Cardiac fibroblast (primary cell): ENCODE measurements at regions not wholly inside any gene's neighbourhood (a gene's known extent, or its start where the extent isn't known, plus 50 kb on each side); places are given as distances from the start of the nearest gene placed in this dataset.
"Not testable (repeated sequence)": the region's sequence is repeated elsewhere in the genome, so short reads cannot be mapped to it uniquely, and the experiment has no call there.

ENCODE experiments used
- DNase-seq, 2 donors: peaks; one replicate each; pipeline versions ENCODE4 v3.0.0 to v3.0.0-alpha.2; 2010; ENCODE audit warnings: low read depth in 2 of 2
- H3K4me3 ChIP-seq, 2 donors: replicated peaks in 1 of 2; 1 replicate in 1 of 2; 2 replicates in 1 of 2; pipeline ENCODE4 v1.5.1; 2011; ENCODE audit warnings: low read depth in 2 of 2, low read length in 2 of 2, mild to moderate bottlenecking in 2 of 2, moderate library complexity in 1 of 2
- TF ChIP-seq, protein P1 (sequence below): IDR thresholded peaks from one replicate; pipeline ENCODE4 v1.5.1; 2011; ENCODE audit warnings: low read depth, mild to moderate bottlenecking, low read length, inconsistent platforms

GRCh38 chr12:116450406-116450910 is 108.7 kb upstream of the MAP1LC3B2 start:
- no peak for DNase-seq
- TF ChIP-seq, protein P1, sequence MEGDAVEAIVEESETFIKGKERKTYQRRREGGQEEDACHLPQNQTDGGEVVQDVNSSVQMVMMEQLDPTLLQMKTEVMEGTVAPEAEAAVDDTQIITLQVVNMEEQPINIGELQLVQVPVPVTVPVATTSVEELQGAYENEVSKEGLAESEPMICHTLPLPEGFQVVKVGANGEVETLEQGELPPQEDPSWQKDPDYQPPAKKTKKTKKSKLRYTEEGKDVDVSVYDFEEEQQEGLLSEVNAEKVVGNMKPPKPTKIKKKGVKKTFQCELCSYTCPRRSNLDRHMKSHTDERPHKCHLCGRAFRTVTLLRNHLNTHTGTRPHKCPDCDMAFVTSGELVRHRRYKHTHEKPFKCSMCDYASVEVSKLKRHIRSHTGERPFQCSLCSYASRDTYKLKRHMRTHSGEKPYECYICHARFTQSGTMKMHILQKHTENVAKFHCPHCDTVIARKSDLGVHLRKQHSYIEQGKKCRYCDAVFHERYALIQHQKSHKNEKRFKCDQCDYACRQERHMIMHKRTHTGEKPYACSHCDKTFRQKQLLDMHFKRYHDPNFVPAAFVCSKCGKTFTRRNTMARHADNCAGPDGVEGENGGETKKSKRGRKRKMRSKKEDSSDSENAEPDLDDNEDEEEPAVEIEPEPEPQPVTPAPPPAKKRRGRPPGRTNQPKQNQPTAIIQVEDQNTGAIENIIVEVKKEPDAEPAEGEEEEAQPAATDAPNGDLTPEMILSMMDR: no peak
- H3K4me3 ChIP-seq: no peak overlapping the region

DNA sequence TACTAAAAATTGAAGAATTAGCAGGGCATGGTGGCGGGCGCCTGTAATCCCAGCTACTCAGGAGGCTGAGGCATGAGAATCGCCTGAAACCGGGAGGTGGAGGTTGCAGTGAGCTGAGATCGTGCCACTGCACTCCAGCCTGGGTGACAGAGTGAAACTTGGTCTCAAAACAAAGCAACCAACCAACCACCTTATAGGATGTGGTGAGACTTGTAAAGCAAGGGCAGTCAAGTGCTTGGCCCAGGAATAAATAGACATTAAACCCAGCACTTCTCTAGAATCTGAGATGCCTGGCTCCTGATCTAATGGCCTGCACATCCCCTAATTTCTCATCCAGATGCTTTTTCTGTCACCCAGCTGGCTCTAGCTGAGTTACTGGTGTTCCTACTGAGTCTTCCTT is 106.2 kb upstream of the MAP1LC3B2 start:
- not testable (repeated sequence) for H3K4me3 ChIP-seq, DNase-seq

DNA sequence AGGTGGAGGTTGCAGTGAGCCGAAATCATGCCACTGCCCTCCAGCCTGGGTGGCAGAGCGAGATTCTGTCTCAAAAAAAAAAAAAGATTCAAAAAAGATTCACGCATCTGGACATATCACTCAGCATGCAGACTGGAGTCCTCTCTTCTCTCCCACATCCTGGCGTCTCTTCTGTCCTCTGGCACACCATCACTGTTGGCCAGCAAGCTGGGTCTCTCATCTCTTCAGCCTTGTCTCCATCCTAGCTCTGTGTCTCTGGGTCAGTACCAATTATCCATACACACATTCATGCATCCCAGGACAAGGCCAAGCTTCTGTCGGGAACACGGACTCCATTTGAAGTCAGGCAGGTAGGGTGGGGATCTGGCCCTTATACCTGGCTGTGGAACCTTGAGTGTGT is 105.5 kb upstream of the MAP1LC3B2 start:
- TF ChIP-seq, protein P1: no peak
- H3K4me3 ChIP-seq: no peak overlapping the region
- DNase-seq: no peak

- no peak overlapping the region for H3K4me3 ChIP-seq
- no peak for DNase-seq
- TF ChIP-seq, protein P1: no peak
Observed at GRCh38 chr12:116454076-116454475, 105.1 kb upstream of the MAP1LC3B2 start.

- peak overlapping the region in 1 of 2 donors; percentile 18 for H3K4me3 ChIP-seq
- peak; percentile 86 to 97 for DNase-seq
- TF ChIP-seq, protein P1: no peak
Observed at GRCh38 chr12:116454950-116455447, 104.2 kb upstream of the MAP1LC3B2 start.

DNA sequence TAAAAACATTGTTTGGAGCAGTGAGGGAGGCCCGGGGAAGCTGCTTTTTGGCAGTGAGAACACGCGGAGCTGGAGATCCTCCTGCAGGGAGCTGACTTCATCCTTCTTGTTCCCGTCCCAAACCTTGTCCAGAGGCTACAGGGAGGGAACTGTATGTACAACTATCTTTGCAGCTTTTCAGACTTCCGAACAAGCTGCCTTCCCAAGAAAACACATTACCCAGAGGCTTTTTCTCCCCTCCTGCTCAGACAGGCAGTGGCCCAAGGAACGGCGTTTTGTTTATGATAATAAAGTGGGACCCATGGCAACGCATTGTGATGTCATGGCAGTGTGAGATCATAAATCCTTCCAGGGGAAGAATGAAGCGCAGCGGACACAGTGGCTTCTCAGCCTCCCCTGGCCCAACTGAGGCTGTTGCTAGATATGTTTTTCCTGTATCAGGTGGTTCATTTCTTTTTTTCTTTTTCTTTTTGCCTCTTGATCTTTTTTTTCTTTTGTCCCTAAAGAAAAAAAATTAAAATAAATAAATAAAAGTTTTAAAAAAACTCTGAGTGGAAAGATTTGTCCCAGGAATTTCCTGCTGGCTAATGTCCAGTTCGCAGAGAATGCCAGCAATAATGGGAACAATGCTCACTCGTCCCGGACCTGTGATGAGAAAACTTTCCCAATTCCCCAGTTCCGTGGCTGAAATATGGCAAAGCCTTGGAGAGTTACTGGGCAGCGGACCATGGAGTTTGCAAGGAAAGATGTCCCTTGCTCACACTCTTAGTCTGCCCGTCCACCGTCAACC is 103.4 kb upstream of the MAP1LC3B2 start:
- TF ChIP-seq, protein P1: no peak
- H3K4me3 ChIP-seq: peak overlapping the region in 1 of 2 donors; percentile 18
- DNase-seq: peak; percentile 98

DNA sequence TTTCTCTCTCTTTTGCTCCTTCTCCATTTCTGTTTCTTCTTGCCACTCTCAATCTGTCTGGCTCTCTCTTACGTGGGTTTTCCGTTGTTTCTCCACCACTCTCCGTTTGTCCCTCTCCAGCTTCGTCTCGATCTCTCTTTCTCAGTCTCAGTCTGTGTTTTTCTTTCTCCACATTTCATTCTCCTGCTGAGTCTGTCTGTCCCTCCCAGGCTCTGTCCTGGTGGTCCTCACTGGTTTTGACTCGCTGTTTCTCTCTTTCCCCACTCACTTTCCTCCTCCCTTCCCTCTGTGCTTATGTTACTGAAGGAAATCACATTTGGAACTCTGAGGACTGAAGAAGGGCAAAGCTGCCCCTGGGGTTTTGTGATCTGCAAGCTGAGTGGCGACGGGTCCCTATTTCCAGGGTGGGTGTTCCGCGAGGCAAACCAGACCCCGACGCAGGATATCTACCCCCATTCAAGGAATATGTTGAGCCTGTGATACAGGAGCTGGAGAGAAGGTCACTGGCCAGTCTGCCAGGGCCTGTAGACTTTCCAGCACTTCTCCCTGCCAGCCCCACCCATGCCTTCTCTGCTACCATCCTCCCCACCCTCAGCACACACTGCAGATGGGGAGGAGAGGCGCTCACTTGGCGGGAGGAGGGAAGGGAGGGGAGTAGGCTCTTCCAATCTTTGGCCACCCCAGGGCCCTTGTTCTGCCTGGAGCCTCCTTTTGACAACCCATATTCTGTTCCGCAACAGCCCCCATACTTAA is 102.7 kb upstream of the MAP1LC3B2 start:
- peak; percentile 19 to 60 for DNase-seq
- no peak overlapping the region for H3K4me3 ChIP-seq
- TF ChIP-seq, protein P1: no peak
